ENCODE measurements at regions not wholly inside any gene's neighbourhood (a gene's known extent, or its start where the extent isn't known, plus 50 kb on each side); places are given as distances from the start of the nearest gene placed in this dataset.

GRCh38 chr1:208648146-208648545 lies 404.0 kb upstream of the PLXNA2 start:
- TF ChIP-seq, protein P1, sequence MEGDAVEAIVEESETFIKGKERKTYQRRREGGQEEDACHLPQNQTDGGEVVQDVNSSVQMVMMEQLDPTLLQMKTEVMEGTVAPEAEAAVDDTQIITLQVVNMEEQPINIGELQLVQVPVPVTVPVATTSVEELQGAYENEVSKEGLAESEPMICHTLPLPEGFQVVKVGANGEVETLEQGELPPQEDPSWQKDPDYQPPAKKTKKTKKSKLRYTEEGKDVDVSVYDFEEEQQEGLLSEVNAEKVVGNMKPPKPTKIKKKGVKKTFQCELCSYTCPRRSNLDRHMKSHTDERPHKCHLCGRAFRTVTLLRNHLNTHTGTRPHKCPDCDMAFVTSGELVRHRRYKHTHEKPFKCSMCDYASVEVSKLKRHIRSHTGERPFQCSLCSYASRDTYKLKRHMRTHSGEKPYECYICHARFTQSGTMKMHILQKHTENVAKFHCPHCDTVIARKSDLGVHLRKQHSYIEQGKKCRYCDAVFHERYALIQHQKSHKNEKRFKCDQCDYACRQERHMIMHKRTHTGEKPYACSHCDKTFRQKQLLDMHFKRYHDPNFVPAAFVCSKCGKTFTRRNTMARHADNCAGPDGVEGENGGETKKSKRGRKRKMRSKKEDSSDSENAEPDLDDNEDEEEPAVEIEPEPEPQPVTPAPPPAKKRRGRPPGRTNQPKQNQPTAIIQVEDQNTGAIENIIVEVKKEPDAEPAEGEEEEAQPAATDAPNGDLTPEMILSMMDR (IDR thresholded peaks at IDR 0.05), result no peak
- no peak for TF ChIP-seq POLR2A (IDR thresholded peaks at IDR 0.05)
